Panc1 (cell line): ENCODE measurements at regions not wholly inside any gene's neighbourhood (a gene's known extent, or its start where the extent isn't known, plus 50 kb on each side); places are given as distances from the start of the nearest gene placed in this dataset.

Experiments
- ATAC-seq: fragments of 200-7000 bp; cut with Tn5 transposase; 2 replicates; pipeline ENCODE4 v1.9.1; 2020; ENCODE audit warnings: mild to moderate bottlenecking, moderate library complexity
- BruUV-seq: library from RNA; stranded (reverse); fragments of 400-500 nt; replicated peaks from 2 replicates; lab custom pipeline; 2021; lab: Mats Ljungman, UMichigan
- CTCF ChIA-PET: fragments of 300-600 bp; sonication (Branson Sonifier 250); formaldehyde crosslinking; loops from one replicate; lab custom pipeline; 2022; ENCODE audit warnings: antibody characterized with exemption; lab: Charles Lee
- POLR2A ChIA-PET: fragments of 300-600 bp; sonication (Branson Sonifier 250); formaldehyde crosslinking; loops from one replicate; lab custom pipeline; 2022; ENCODE audit warnings: antibody characterized with exemption; lab: Charles Lee
- DNase-seq: peaks from one replicate; pipeline ENCODE4 v3.0.0-alpha.2; 2010; ENCODE audit warnings: low read depth, low spot score
- H3K27ac ChIP-seq: 2 replicates; pipeline ENCODE4 v1.5.1; 2011; ENCODE audit warnings: mild to moderate bottlenecking, low read length, inconsistent platforms
- H3K27me3 ChIP-seq: fragments of 200-500 bp; sonication (Bioruptor generic); 2 replicates; pipeline ENCODE4 v1.6.0; 2014; ENCODE audit warnings: low read length, inconsistent platforms; ENCODE audit not compliant: control insufficient read depth, insufficient read depth
- H3K36me3 ChIP-seq: fragments of 200-500 bp; sonication (Bioruptor generic); 2 replicates; pipeline ENCODE4 v1.5.1; 2014; ENCODE audit warnings: inconsistent platforms, mild to moderate bottlenecking, low read length, moderate library complexity; ENCODE audit not compliant: control insufficient read depth, insufficient read depth
- H3K4me1 ChIP-seq: 2 replicates; pipeline ENCODE4 v1.5.1; 2011; ENCODE audit warnings: inconsistent platforms, mild to moderate bottlenecking, low read length, moderate library complexity; ENCODE audit not compliant: control insufficient read depth, insufficient read depth
- H3K4me3 ChIP-seq, 2 experiments: 2 replicates each; pipeline ENCODE4 v1.5.1; 2011 to 2012; ENCODE audit warnings: low read depth in 2 of 2, low read length in 2 of 2, mild to moderate bottlenecking in 2 of 2, inconsistent platforms in 1 of 2, moderate library complexity in 1 of 2
- H3K9me3 ChIP-seq: fragments of 200-500 bp; sonication (Bioruptor generic); 2 replicates; pipeline ENCODE4 v1.5.1; 2014; ENCODE audit warnings: low read depth, mild to moderate bottlenecking, inconsistent platforms, low read length, moderate library complexity; ENCODE audit not compliant: control insufficient read depth, insufficient read depth
- CTCF ChIP-seq: fragments of 450-650 bp; IDR thresholded peaks from 2 replicates; pipeline ENCODE4 v1.5.1; 2017; ENCODE audit warnings: mild to moderate bottlenecking
- POLR2AphosphoS5 ChIP-seq: IDR thresholded peaks from 2 replicates; pipeline ENCODE4 v1.6.1; 2012; ENCODE audit warnings: mild to moderate bottlenecking, low read depth, low read length, moderate library complexity
- REST ChIP-seq, 2 experiments: IDR thresholded peaks; 2 replicates each; pipeline ENCODE4 v1.6.1; 2011 to 2012; ENCODE audit warnings: low read depth in 2 of 2, control low read depth in 1 of 2, low read length in 1 of 2, mild to moderate bottlenecking in 1 of 2, moderate library complexity in 1 of 2; ENCODE audit not compliant: insufficient read depth in 1 of 2
- SIN3A ChIP-seq: IDR thresholded peaks from 2 replicates; pipeline ENCODE4 v1.6.1; 2012; ENCODE audit warnings: low read depth, mild to moderate bottlenecking, low read length, moderate library complexity, borderline replicate concordance; ENCODE audit not compliant: insufficient read depth
- TCF7L2 ChIP-seq: IDR thresholded peaks from 2 replicates; pipeline ENCODE4 v1.6.1; 2011; ENCODE audit warnings: mild to moderate bottlenecking, low read depth, low read length, inconsistent platforms
- in situ Hi-C: cut with HindIII; loops from 2 replicates; pipeline ENCODE4 v1.10.0; 2016; ENCODE audit warnings: low sequenced_read_pairs, low pct_unique_long_range_greater_than_20kb
- intact Hi-C: fragments of 100-400 bp; cut with micrococcal nuclease; formaldehyde crosslinking; loops from one replicate; pipeline ENCODE4 v1.10.0; 2022; ENCODE audit not compliant: unreplicated experiment

GRCh38 chr10:2427412-2427811 is 639.9 kb upstream of the PFKP start:
- H3K27me3 ChIP-seq, result no peaks in the 10 kb centered on the region; the same call in 1 of the 2 replicates
- no peak overlapping the region for H3K4me3 ChIP-seq
- ChIA-PET CTCF (no interaction called here), POLR2A (no interaction called here)
- H3K36me3 ChIP-seq, result no peaks in the 10 kb centered on the region
- ATAC-seq (no peak), DNase-seq (no peak)
- no TSS peak for BruUV-seq
- TF ChIP-seq POLR2AphosphoS5 (no peak), CTCF (no peak), REST (IDR thresholded peaks at IDR 0.05; ENCODE audit: insufficient read depth in 1 of 2, low read depth in 2 of 2, low read length in 1 of 2) (no peak), SIN3A (no peak), TCF7L2 (no peak)
- in situ Hi-C loops (no loop called here), intact Hi-C loops (no loop called here)
- no peak overlapping the region for H3K27ac ChIP-seq
- H3K9me3 ChIP-seq, result no peaks in the 10 kb centered on the region
- H3K4me1 ChIP-seq, result no peaks in the 10 kb centered on the region

- no peaks in the 10 kb centered on the region for H3K9me3 ChIP-seq
- POLR2A ChIA-PET, result no interaction called here
- DNase-seq, result no peak
- H3K27ac ChIP-seq, result no peak overlapping the region
- no peaks in the 10 kb centered on the region for H3K36me3 ChIP-seq
- no peaks in the 10 kb centered on the region for H3K27me3 ChIP-seq
- no peak for ATAC-seq
- TF ChIP-seq POLR2AphosphoS5 (no peak), SIN3A (no peak), REST (IDR thresholded peaks at IDR 0.05; ENCODE audit: insufficient read depth in 1 of 2, low read depth in 2 of 2, low read length in 1 of 2) (no peak), TCF7L2 (no peak), CTCF (no peak)
- intact Hi-C loops, result no loop called here
- no peak overlapping the region for H3K4me3 ChIP-seq
- in situ Hi-C loops, result no loop called here
- BruUV-seq, result no TSS peak
- CTCF ChIA-PET, result no interaction called here
- H3K4me1 ChIP-seq, result no peaks in the 10 kb centered on the region
Measured at GRCh38 chr10:2425320-2425719, 642.0 kb upstream of the PFKP start.
